Lower leg skin (tissue), 4 donors: ENCODE measurements at regions not wholly inside any gene's neighbourhood (a gene's known extent, or its start where the extent isn't known, plus 50 kb on each side); places are given as distances from the start of the nearest gene placed in this dataset.

Experiments
- DNase-seq, 2 donors: peaks; one replicate each; pipeline ENCODE4 v3.0.0-alpha.2; 2019; ENCODE audit warnings: low spot score in 2 of 2
- H3K4me3 ChIP-seq: fragments of 200-600 bp; sonication (generic); 2 replicates; pipeline ENCODE4 v1.5.1; 2017; ENCODE audit warnings: mild to moderate bottlenecking, low read depth; ENCODE audit not compliant: poor library complexity, severe bottlenecking
- POLR2A ChIP-seq, 2 donors: fragments of 450-650 bp; IDR thresholded peaks; one replicate each; pipeline ENCODE4 v1.6.1; 2016 to 2017; ENCODE audit warnings: antibody characterized with exemption in 2 of 2, mild to moderate bottlenecking in 1 of 2, moderate library complexity in 1 of 2
- WGBS, 2 donors: methylation state at CpG; one replicate each; pipeline ENCODE4 v1.1.5; 2018; 5-methylcytosine and 5-hydroxymethylcytosine counted together
- intact Hi-C: fragments of 100-400 bp; cut with DNase I; formaldehyde crosslinking; loops from one replicate; pipeline ENCODE4 v1.15.0; 2023; ENCODE audit warnings: low total_unique reads
- TF ChIP-seq, protein P1 (sequence below), 3 donors: fragments of 450-650 bp; IDR thresholded peaks; one replicate each; pipeline ENCODE4 v1.5.1; 2016; ENCODE audit warnings: antibody characterized with exemption in 3 of 3, mild to moderate bottlenecking in 3 of 3, moderate library complexity in 2 of 3

GRCh38 chr6:6880745-6881437 is 226.9 kb upstream of the RREB1 start:
- no peak for TF ChIP-seq POLR2A (IDR thresholded peaks at IDR 0.05)
- TF ChIP-seq, protein P1, sequence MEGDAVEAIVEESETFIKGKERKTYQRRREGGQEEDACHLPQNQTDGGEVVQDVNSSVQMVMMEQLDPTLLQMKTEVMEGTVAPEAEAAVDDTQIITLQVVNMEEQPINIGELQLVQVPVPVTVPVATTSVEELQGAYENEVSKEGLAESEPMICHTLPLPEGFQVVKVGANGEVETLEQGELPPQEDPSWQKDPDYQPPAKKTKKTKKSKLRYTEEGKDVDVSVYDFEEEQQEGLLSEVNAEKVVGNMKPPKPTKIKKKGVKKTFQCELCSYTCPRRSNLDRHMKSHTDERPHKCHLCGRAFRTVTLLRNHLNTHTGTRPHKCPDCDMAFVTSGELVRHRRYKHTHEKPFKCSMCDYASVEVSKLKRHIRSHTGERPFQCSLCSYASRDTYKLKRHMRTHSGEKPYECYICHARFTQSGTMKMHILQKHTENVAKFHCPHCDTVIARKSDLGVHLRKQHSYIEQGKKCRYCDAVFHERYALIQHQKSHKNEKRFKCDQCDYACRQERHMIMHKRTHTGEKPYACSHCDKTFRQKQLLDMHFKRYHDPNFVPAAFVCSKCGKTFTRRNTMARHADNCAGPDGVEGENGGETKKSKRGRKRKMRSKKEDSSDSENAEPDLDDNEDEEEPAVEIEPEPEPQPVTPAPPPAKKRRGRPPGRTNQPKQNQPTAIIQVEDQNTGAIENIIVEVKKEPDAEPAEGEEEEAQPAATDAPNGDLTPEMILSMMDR (IDR thresholded peaks at IDR 0.05), result no peak
- DNase-seq, result no peak
- H3K4me3 ChIP-seq, result no peak overlapping the region
- intact Hi-C loops, result no loop called here
- WGBS, 2 donors, result 73 to 80% methylated on average over 10 of the region's 10 CpGs

GRCh38 chr6:6881438-6882225 is 226.1 kb upstream of the RREB1 start:
- WGBS, 2 donors, result 35 to 49% methylated on average over 4 of the region's 4 CpGs
- no peak for TF ChIP-seq POLR2A (IDR thresholded peaks at IDR 0.05)
- TF ChIP-seq, protein P1 (IDR thresholded peaks at IDR 0.05), result no peak
- H3K4me3 ChIP-seq, result no peak overlapping the region
- peak in 1 of 2 donors; percentile 64 for DNase-seq
- intact Hi-C loops, result no loop called here

DNA sequence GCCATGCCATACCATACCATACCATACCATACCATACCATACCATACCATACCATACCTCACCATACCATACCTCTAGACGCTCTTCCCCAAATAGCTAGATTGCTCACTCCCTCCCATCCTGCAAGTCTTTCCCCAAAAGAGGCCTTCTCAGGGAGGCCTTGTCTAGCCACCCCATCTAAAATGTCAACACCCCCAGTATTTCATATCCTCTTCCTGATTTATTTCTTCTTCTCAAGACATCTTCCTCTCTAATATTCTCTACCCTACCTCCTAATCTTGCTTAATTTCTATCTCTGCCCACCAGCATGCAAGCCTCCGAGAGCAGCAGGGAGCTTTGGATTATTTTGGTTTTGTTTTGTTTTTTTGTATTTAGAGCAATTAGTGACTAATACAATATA is 225.2 kb upstream of the RREB1 start:
- TF ChIP-seq POLR2A (IDR thresholded peaks at IDR 0.05), result no peak
- DNase-seq, result no peak
- WGBS, 2 donors, result 75 to 81% methylated on average over 2 of the region's 2 CpGs
- intact Hi-C loops, result no loop called here
- no peak overlapping the region for H3K4me3 ChIP-seq

GRCh38 chr6:6883011-6883410 is 224.8 kb upstream of the RREB1 start:
- WGBS, 2 donors, result 66 to 75% methylated on average over 6 of the region's 6 CpGs
- no peak for DNase-seq
- TF ChIP-seq POLR2A (IDR thresholded peaks at IDR 0.05), result no peak
- TF ChIP-seq, protein P1 (IDR thresholded peaks at IDR 0.05), result no peak
- H3K4me3 ChIP-seq, result no peak overlapping the region
- intact Hi-C loops, result no loop called here

DNA sequence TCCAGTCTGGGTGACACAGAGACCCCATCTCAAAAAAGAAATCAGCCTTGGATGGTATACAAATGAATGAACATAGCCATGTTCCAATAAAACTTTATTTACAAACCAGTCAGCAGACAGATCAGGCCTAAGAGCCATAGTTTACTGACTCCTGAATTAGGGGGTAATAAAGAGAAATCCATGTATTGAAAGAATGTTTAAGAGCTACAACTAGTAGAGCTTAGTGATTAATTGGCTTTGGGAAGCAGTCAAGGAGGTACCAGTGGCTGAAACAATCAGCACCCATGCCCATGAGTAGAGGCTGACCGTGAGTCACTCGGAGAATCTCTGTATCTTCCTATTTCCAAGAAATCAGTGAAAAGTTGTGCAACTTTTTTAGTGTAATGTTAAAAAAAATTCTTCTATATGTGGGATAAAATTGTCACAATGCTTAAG is 223.6 kb upstream of the RREB1 start:
- no peak overlapping the region for H3K4me3 ChIP-seq
- 42 to 46% methylated on average over 2 of the region's 2 CpGs for WGBS, 2 donors
- DNase-seq, result no peak
- intact Hi-C loops, result no loop called here
- TF ChIP-seq, protein P1 (IDR thresholded peaks at IDR 0.05), result no peak

GRCh38 chr6:6884916-6885315 is 222.8 kb upstream of the RREB1 start:
- no peak overlapping the region for H3K4me3 ChIP-seq
- DNase-seq, result no peak
- intact Hi-C loops, result no loop called here
- TF ChIP-seq, protein P1 (IDR thresholded peaks at IDR 0.05), result no peak
- no peak for TF ChIP-seq POLR2A (IDR thresholded peaks at IDR 0.05)
- WGBS, 2 donors, result 69 to 71% methylated on average over 9 of the region's 9 CpGs
